ENCODE measurements at regions not wholly inside any gene's neighbourhood (a gene's known extent, or its start where the extent isn't known, plus 50 kb on each side); places are given as distances from the start of the nearest gene placed in this dataset.

DNA sequence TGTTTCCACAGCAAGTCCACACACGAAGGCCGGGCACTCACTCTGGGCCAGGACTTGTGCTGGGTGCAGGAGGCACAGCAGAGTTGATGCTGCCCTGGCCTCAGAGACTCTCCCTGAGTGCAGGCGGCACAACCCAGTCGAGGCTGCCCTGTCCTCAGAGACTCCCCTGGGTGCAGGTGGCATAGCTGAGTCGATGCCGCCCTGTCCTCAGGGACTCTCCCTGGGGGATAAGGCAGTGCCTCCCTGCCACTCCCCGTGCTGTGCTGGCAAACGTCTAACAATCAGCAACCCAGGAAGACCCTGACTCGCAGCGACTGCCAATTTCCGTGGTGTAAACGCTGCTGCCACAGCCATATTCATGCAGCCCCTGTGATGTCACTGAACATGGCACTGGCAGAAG is 93.1 kb downstream of the PDGFA start:
- Histone ChIP-seq H3K27me3 (ENCODE audit: insufficient read depth, poor library complexity, severe bottlenecking) (no peaks in the 10 kb centered on the region), H3K9me3 (ENCODE audit: severe bottlenecking) (no peaks in the 10 kb centered on the region), H3K4me1 (ENCODE audit: insufficient read depth, poor library complexity, severe bottlenecking) (no peaks in the 10 kb centered on the region), H3K36me3 (ENCODE audit: low read depth) (no peaks in the 10 kb centered on the region), H3K27ac (ENCODE audit: poor library complexity, severe bottlenecking) (no peak overlapping the region), H3K4me3 (ENCODE audit: severe bottlenecking) (no peak overlapping the region)
- no peak for ATAC-seq (ENCODE audit: low read depth)
- TF ChIP-seq, protein P1, sequence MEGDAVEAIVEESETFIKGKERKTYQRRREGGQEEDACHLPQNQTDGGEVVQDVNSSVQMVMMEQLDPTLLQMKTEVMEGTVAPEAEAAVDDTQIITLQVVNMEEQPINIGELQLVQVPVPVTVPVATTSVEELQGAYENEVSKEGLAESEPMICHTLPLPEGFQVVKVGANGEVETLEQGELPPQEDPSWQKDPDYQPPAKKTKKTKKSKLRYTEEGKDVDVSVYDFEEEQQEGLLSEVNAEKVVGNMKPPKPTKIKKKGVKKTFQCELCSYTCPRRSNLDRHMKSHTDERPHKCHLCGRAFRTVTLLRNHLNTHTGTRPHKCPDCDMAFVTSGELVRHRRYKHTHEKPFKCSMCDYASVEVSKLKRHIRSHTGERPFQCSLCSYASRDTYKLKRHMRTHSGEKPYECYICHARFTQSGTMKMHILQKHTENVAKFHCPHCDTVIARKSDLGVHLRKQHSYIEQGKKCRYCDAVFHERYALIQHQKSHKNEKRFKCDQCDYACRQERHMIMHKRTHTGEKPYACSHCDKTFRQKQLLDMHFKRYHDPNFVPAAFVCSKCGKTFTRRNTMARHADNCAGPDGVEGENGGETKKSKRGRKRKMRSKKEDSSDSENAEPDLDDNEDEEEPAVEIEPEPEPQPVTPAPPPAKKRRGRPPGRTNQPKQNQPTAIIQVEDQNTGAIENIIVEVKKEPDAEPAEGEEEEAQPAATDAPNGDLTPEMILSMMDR (IDR thresholded peaks at IDR 0.05; ENCODE audit: poor library complexity, severe bottlenecking) = no peak
- DNase-seq (ENCODE audit: low spot score) = no peak

- no peaks in the 10 kb centered on the region for H3K27me3 ChIP-seq (ENCODE audit: insufficient read depth, poor library complexity, severe bottlenecking)
These were observed 92.0 kb downstream of the PDGFA start for GRCh38 chr7:427506-428103.

GRCh38 chr7:428387-428786 is 91.3 kb downstream of the PDGFA start:
- DNase-seq (ENCODE audit: low spot score) = no peak
- no peak for ATAC-seq (ENCODE audit: low read depth)

More at GRCh38 chr7:427506-428103, 92.0 kb downstream of the PDGFA start:
- TF ChIP-seq, protein P1 (IDR thresholded peaks at IDR 0.05; ENCODE audit: poor library complexity, severe bottlenecking) = no peak
- Histone ChIP-seq H3K4me1 (ENCODE audit: insufficient read depth, poor library complexity, severe bottlenecking) (no peaks in the 10 kb centered on the region), H3K9me3 (ENCODE audit: severe bottlenecking) (no peaks in the 10 kb centered on the region), H3K4me3 (ENCODE audit: severe bottlenecking) (no peak overlapping the region), H3K27ac (ENCODE audit: poor library complexity, severe bottlenecking) (no peak overlapping the region), H3K36me3 (ENCODE audit: low read depth) (no peaks in the 10 kb centered on the region)
- DNase-seq (ENCODE audit: low spot score) = no peak
- no peak for ATAC-seq (ENCODE audit: low read depth)

GRCh38 chr7:428927-429827 is 90.5 kb downstream of the PDGFA start:
- Histone ChIP-seq H3K4me3 (ENCODE audit: severe bottlenecking) (no peak overlapping the region), H3K27me3 (ENCODE audit: insufficient read depth, poor library complexity, severe bottlenecking) (no peaks in the 10 kb centered on the region), H3K27ac (ENCODE audit: poor library complexity, severe bottlenecking) (no peak overlapping the region), H3K4me1 (ENCODE audit: insufficient read depth, poor library complexity, severe bottlenecking) (no peaks in the 10 kb centered on the region), H3K36me3 (ENCODE audit: low read depth) (no peaks in the 10 kb centered on the region), H3K9me3 (ENCODE audit: severe bottlenecking) (no peaks in the 10 kb centered on the region)
- TF ChIP-seq, protein P1 (IDR thresholded peaks at IDR 0.05; ENCODE audit: poor library complexity, severe bottlenecking) = no peak
- no peak for DNase-seq (ENCODE audit: low spot score)
- no peak for ATAC-seq (ENCODE audit: low read depth)

More at GRCh38 chr7:428387-428786, 91.3 kb downstream of the PDGFA start:
- Histone ChIP-seq H3K36me3 (ENCODE audit: low read depth) (no peaks in the 10 kb centered on the region), H3K27ac (ENCODE audit: poor library complexity, severe bottlenecking) (no peak overlapping the region), H3K4me1 (ENCODE audit: insufficient read depth, poor library complexity, severe bottlenecking) (no peaks in the 10 kb centered on the region), H3K9me3 (ENCODE audit: severe bottlenecking) (no peaks in the 10 kb centered on the region), H3K27me3 (ENCODE audit: insufficient read depth, poor library complexity, severe bottlenecking) (no peaks in the 10 kb centered on the region), H3K4me3 (ENCODE audit: severe bottlenecking) (no peak overlapping the region)
- TF ChIP-seq, protein P1 (IDR thresholded peaks at IDR 0.05; ENCODE audit: poor library complexity, severe bottlenecking) = no peak

- H3K9me3 ChIP-seq (ENCODE audit: severe bottlenecking) = no peaks in the 10 kb centered on the region
- ATAC-seq (ENCODE audit: low read depth) = no peak
These were observed 89.8 kb downstream of the PDGFA start for GRCh38 chr7:429828-430180.

More at GRCh38 chr7:429828-430180, 89.8 kb downstream of the PDGFA start:
- H3K36me3 ChIP-seq (ENCODE audit: low read depth) = no peaks in the 10 kb centered on the region
- no peak for DNase-seq (ENCODE audit: low spot score)
- TF ChIP-seq, protein P1 (IDR thresholded peaks at IDR 0.05; ENCODE audit: poor library complexity, severe bottlenecking) = no peak
- H3K27ac ChIP-seq (ENCODE audit: poor library complexity, severe bottlenecking) = no peak overlapping the region
- no peak overlapping the region for H3K4me3 ChIP-seq (ENCODE audit: severe bottlenecking)
- H3K27me3 ChIP-seq (ENCODE audit: insufficient read depth, poor library complexity, severe bottlenecking) = no peaks in the 10 kb centered on the region
- H3K4me1 ChIP-seq (ENCODE audit: insufficient read depth, poor library complexity, severe bottlenecking) = no peaks in the 10 kb centered on the region
